ENCODE measurements at regions not wholly inside any gene's neighbourhood (a gene's known extent, or its start where the extent isn't known, plus 50 kb on each side); places are given as distances from the start of the nearest gene placed in this dataset.
"Not testable (repeated sequence)": the region's sequence is repeated elsewhere in the genome, so short reads cannot be mapped to it uniquely, and the experiment has no call there.

- DNase-seq, result no peak
Measured at GRCh38 chr3:20317616-20318015, 131.6 kb upstream of the SGO1 start.

- no peak for DNase-seq
Measured at GRCh38 chr3:20316238-20316637, 130.2 kb upstream of the SGO1 start.

- DNase-seq, result no peak
Measured at GRCh38 chr3:20310629-20311028, 124.6 kb upstream of the SGO1 start.

GRCh38 chr3:20307383-20307782 lies 121.4 kb upstream of the SGO1 start:
- DNase-seq, result no peak

GRCh38 chr3:20305647-20306046 lies 119.6 kb upstream of the SGO1 start:
- no peak for DNase-seq

- no peak for DNase-seq
Measured at GRCh38 chr3:20302766-20303165, 116.8 kb upstream of the SGO1 start.

- no peak for DNase-seq
Measured at GRCh38 chr3:20288050-20288449, 102.0 kb upstream of the SGO1 start.

- DNase-seq, result no peak
Measured at GRCh38 chr3:20280257-20280656, 94.3 kb upstream of the SGO1 start.

GRCh38 chr3:20265977-20266376 lies 80.0 kb upstream of the SGO1 start:
- not testable (repeated sequence) for DNase-seq

- DNase-seq, result no peak
Measured at GRCh38 chr3:20264900-20265567, 79.0 kb upstream of the SGO1 start.

GRCh38 chr3:20258371-20258770 lies 72.4 kb upstream of the SGO1 start:
- no peak for DNase-seq

GRCh38 chr3:20256144-20256543 lies 70.1 kb upstream of the SGO1 start:
- DNase-seq, result no peak

GRCh38 chr3:20254268-20255117 lies 68.5 kb upstream of the SGO1 start:
- DNase-seq, result no peak

- DNase-seq, result no peak
Measured at GRCh38 chr3:20250786-20251185, 64.8 kb upstream of the SGO1 start.

- no peak for DNase-seq
Measured at GRCh38 chr3:20250314-20250713, 64.3 kb upstream of the SGO1 start.

- no peak for DNase-seq
Measured at GRCh38 chr3:20246662-20247061, 60.7 kb upstream of the SGO1 start.

GRCh38 chr3:20245781-20246180 lies 59.8 kb upstream of the SGO1 start:
- DNase-seq, result no peak

GRCh38 chr3:20240154-20240883 lies 54.3 kb upstream of the SGO1 start:
- DNase-seq, result no peak

- DNase-seq, result not testable (repeated sequence)
Measured at GRCh38 chr3:20238199-20238598, 52.2 kb upstream of the SGO1 start.

GRCh38 chr3:20236603-20237002 lies 50.6 kb upstream of the SGO1 start:
- no peak for DNase-seq
